Hematopoietic multipotent progenitor cell treated with erythropoietin and hydrocortisone succinate and interleukin-3 and kit ligand, for 4 days (in vitro differentiated cells): ENCODE measurements at regions not wholly inside any gene's neighbourhood (a gene's known extent, or its start where the extent isn't known, plus 50 kb on each side); places are given as distances from the start of the nearest gene placed in this dataset.
A peak's percentile ranks its signal among the peaks of the same experiment; 100 is the strongest.
"Not testable (repeated sequence)": the region's sequence is repeated elsewhere in the genome, so short reads cannot be mapped to it uniquely, and the experiment has no call there.

ENCODE experiments used
- DNase-seq: peaks from one replicate; pipeline ENCODE4 v3.0.0-alpha.2; 2015

DNA sequence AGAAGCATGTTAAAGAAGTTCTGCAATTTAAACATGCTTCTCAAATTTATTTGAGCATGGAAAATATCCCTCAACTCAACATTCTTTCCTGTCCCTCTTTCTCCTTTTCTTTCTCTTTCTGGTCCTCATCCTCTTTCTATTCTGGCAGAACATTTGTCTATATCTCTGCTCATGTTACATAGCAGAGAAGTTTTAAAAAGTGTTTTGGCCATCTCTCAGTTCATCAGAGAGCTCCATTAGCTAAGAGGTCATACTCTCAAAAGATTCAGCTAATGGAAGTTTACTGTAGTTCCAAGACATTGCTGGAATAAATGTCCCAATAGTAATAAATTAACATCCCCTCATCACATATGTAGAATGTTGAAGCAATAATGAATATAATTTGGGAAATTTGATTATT is 53.5 kb downstream of the XCL2 start:
- no peak for DNase-seq

DNA sequence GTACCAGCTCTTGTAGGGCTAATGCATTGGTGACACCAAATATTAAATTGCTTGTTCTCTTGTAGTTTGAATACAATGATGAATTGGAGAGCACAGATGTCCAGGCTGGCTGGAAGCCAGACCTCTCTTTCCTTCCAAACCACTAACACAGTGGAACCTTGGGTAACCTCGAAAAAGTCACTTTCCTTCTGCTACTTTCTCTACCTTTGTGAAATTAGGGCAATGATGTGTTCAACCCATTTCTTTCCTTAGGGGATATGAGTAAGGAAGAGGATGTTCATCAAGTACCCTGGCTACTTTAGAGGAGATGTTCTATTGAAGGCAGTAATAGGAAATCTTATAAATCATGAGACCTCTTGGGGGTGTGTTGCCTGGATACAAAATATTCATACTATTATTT is 55.7 kb downstream of the XCL2 start:
- DNase-seq: peak; percentile 64

DNA sequence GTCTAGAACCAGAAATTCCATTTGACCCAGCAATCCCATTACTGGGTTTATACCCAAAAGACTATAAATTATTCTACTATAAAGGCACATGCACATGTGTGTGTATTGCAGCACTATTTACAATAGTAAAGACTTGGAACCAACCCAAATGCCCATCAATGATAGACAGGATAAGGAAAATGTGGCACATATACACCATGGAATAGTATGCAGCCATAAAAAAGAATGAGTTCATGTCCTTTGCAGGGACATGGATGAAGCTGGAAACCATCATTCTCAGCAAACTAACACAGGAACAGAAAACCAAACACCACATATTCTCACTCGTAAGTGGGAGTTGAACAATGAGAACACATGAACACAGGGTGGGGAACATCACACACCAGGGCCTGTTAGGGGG is 57.0 kb downstream of the XCL2 start:
- not testable (repeated sequence) for DNase-seq

DNA sequence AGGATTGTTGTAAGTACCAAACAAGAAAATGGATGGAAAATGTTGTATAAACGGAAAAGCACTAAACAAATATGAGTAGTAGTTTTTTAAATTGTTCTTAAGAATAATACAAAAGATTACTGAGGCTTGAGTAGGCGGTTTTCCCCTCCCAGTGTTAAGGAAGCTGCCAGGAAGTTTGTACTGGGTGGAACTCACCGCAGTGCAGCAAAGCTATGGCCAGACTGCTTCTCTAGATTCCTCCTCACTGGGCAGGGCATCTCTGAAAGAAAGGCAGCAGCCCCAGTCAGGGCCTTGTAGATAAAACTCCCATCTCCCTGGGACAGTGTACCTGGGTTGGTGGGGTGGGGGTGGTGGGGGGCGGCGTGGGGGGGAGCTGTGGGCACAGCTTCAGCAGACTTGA is 58.7 kb downstream of the XCL2 start:
- DNase-seq: peak; percentile 72

DNA sequence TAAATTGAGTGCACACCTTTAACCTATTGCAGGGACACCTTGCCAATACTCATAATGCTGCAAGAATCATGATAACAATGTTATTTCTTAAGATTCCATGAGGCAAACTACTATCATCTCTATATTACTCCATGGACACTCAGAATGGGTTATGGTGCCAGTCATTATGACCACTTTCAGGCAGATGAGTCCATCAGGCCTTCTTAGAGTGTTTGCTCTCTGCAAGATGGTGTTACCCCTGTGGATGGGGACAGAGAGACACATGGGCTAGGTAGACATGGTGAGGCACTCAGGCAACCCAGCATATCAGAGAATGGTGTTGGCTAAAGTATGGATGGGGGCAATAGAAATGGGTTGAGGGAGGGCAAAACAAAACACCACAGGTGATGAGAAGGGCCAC is 59.7 kb downstream of the XCL2 start:
- no peak for DNase-seq

- DNase-seq: no peak
Observed at GRCh38 chr1:168483539-168483938, 60.3 kb downstream of the XCL2 start.

DNA sequence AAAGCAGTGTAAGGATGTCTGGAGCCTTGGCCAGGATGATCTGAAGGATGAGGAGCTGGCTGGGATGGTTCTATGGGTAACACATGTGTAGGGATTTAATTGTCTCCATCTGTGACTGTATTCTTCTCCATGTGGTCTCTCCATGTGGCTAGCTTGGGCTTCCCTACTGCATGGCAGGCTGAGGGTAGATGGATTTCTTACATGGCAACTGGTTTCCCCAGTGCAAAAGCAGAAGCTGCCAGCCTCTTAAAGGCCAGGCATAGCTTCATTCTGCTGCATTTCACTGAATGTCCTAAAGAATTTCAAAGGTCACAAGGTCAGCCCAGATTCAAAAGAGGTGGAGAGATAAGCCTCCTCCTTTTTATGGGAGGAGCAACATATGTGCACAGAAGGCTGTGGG is 61.7 kb downstream of the XCL2 start:
- DNase-seq: no peak

DNA sequence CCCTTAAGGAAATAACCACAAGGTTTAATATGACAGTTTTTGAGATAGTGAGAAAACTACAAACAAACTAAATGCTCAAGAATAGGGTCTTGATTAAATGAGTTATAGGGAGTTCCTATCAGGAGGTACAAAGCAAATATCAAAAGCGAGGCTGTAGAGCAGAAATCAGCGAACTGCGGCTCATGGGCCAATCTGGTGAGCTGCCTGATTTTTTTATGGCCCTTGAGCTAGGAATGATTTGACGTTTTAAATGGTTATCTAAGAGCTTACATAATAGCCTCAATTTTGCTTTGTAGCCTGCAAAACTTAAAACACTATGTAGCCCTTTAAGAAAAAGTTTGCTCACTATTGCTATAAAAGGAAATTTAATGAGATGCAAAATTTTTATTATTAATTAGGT is 62.2 kb downstream of the XCL2 start:
- DNase-seq: no peak

DNA sequence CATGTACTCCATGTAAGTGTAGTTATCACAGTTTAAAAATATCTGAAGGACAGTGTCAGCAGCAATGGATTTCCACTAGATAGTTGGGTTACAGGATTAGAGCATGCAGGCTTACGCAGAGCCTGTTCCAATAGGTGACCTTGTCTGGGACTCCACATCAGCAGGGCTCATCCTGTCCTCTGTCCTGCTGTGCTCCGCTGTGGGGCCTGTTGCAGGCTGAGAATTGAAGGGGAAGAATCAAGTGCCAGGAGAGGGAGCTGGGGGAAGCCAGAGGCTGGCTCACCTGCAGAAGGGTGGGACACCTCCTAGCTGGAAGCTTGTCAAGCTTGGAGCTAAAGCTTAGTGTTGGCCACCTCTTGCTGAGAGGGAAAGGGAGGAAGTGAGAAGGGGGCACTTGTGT is 62.8 kb downstream of the XCL2 start:
- no peak for DNase-seq

DNA sequence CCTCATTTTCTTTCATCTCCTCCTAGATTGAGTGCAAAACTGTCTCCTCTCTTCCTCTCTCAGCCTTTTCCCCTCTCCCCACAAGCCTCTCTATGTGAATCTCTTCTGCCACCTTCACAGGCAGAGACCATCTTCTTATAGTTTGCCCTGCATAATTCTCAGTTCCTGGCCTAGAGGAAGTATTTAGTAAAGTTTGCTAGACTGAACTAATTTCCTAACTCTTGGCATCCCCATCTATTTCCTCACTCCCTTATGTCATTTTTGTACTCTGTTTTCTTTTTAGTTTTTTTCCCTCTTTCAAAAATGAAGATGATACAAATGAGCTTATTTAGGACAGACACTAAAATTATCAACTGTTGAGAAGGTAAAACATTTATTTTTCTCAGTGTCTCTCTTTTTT is 66.0 kb downstream of the XCL2 start:
- DNase-seq: no peak

GRCh38 chr1:168476588-168477385 is 67.0 kb downstream of the XCL2 start:
- no peak for DNase-seq

DNA sequence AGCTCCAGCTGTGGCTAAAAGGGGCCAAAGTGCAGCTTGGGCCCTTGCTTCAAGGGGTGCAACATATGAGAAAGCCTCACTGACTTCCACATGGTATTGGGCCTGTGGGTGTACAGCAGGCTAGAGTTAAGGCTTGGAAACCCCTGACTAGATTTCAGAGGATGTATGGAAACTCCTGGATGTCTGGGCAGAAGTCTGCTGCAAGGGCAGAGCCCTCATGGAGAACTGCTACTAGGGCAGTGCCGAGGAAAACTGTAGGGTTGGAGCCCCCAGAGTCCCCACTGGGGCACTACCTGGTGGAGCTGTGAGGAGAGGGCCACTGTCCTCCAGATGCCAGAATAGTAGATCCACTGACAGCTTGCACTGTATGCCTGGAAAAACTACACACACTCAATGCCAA is 69.5 kb downstream of the XCL2 start:
- DNase-seq: no peak

DNA sequence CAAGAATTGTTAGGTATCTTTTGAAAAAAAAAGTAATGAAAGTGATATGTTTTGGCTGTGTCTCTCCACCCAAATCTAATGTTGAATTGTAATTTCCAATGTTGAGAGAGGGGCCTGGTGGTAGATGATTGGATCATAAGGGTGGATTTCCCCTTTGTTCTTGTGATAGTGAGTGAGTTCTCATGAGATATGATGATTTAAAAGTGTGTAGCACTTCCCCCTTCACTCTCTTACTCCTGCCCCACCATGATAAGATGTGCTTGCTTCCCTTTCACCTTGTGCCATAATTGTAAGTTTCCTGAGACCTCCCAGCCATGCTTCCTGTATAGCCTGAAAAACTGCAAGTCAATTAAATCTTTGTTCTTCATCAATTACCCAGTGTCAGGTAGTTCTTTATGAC is 70.7 kb downstream of the XCL2 start:
- DNase-seq: no peak

GRCh38 chr1:168472223-168472622 is 71.6 kb downstream of the XCL2 start:
- no peak for DNase-seq

- no peak for DNase-seq
Observed at GRCh38 chr1:168470901-168471431, 72.8 kb downstream of the XCL2 start.

DNA sequence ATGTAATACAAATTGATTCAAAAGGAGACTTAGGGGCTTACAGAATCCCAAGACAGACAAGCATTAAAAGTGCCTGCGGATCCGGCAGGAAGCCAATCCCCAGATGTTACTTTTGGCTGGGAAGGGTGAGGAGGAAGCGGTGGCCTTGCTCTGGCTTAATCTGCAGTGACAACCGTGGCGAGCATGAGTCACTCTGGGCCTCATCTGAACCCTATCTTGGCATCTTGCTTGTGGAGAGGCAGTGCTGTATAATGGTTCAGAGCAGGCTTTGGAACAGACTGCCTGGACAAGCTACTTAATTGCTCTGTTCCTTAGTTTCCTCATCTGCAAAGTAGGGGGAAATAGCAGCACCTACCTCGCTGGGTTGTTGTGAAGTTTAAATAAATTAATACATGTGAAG is 74.1 kb downstream of the XCL2 start:
- DNase-seq: peak; percentile 94

GRCh38 chr1:168468822-168469221 is 75.0 kb downstream of the XCL2 start:
- DNase-seq: no peak

- no peak for DNase-seq
Observed at GRCh38 chr1:168468042-168468809, 75.6 kb downstream of the XCL2 start.

DNA sequence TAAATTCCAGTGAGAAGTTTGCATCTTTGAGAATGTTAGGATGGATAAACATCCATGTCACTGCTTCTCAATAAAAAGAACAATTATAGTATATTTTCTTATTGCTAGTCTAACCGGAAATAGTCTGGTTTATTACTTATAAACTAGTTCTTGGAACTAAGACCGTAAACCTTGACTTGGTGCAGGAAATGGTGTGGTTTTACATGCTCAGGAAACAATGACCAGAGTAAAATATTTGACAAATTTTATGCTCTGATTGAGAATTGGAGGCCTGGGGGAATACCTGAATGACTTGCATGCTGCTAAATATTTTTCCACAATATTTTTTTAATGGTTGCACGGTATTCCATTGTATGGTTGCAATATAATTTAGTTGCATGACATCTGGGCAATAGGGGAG is 76.3 kb downstream of the XCL2 start:
- DNase-seq: peak; percentile 55

- DNase-seq: no peak
Observed at GRCh38 chr1:168466714-168467131, 77.1 kb downstream of the XCL2 start.

- DNase-seq: peak; percentile 84
Observed at GRCh38 chr1:168466092-168466713, 77.6 kb downstream of the XCL2 start.

DNA sequence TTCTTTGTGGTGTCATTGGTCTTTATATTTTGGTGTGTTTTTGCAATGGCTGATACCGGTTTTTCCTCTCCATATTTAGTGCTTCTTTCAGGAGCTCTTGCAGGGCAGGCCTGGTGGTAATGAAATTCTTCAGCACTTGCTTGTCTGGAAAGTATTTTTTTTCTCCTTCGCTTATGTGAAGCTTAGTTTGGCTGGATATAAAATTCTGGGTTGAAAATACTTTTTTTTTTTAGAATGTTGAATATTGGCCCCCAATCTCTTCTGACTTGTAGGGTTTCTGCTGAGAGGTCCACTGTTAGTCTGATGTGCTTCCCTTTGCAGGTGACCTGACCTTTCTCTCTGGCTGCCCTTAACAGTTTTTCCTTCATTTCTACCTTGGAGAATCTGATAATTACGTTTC is 82.7 kb downstream of the XCL2 start:
- DNase-seq: not testable (repeated sequence)

DNA sequence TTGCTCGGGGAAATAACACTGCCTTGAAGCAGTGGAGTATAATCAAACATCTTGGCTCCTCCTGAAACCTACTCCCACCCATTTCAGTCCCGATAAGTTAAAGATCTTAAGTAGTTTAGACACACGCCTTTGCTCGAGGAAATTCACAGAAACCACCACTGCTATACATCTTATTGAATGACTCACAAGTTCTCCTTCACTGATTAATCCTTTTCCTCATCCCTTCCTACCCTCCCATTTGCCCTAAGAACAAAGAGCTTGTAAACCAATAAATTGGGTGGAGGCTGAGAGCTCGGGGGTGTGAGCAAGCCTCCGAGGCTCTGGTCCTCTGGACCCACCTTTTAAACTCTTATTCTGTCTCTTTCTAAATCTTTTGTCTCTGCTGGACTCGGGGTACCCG is 86.5 kb downstream of the XCL2 start:
- DNase-seq: not testable (repeated sequence)

GRCh38 chr1:168455764-168456163 is 88.0 kb downstream of the XCL2 start:
- DNase-seq: no peak
